Lower leg skin (tissue), 4 donors: ENCODE measurements at regions not wholly inside any gene's neighbourhood (a gene's known extent, or its start where the extent isn't known, plus 50 kb on each side); places are given as distances from the start of the nearest gene placed in this dataset.

Source experiments
- DNase-seq, 2 donors: peaks; one replicate each; pipeline ENCODE4 v3.0.0-alpha.2; 2019; ENCODE audit warnings: low spot score in 2 of 2
- H3K4me3 ChIP-seq: fragments of 200-600 bp; sonication (generic); 2 replicates; pipeline ENCODE4 v1.5.1; 2017; ENCODE audit warnings: mild to moderate bottlenecking, low read depth; ENCODE audit not compliant: poor library complexity, severe bottlenecking
- POLR2A ChIP-seq, 2 donors: fragments of 450-650 bp; IDR thresholded peaks; one replicate each; pipeline ENCODE4 v1.6.1; 2016 to 2017; ENCODE audit warnings: antibody characterized with exemption in 2 of 2, mild to moderate bottlenecking in 1 of 2, moderate library complexity in 1 of 2
- WGBS, 2 donors: methylation state at CpG; one replicate each; pipeline ENCODE4 v1.1.5; 2018; 5-methylcytosine and 5-hydroxymethylcytosine counted together
- intact Hi-C: fragments of 100-400 bp; cut with DNase I; formaldehyde crosslinking; loops from one replicate; pipeline ENCODE4 v1.15.0; 2023; ENCODE audit warnings: low total_unique reads
- TF ChIP-seq, protein P1 (sequence below), 3 donors: fragments of 450-650 bp; IDR thresholded peaks; one replicate each; pipeline ENCODE4 v1.5.1; 2016; ENCODE audit warnings: antibody characterized with exemption in 3 of 3, mild to moderate bottlenecking in 3 of 3, moderate library complexity in 2 of 3

DNA sequence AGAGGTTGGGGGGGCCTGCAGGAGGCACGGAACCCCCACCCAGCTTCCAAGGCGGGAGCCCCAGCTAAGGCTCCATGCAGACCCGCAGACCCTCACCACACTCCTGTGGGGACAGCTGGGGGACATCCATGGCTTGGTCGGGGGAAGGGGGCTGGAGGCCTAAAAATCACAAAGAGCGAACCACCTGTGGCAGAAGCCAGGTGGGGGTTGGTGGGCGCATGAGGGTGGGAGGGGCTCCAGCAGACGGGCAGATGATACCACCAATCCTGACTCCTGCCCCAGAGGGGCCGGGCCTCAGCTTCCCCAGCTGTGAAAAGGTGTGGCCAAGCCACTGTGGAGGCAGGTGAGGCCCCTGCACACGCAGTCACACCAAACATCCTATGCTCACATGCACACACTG is 111.6 kb downstream of the FAM53A start:
- TF ChIP-seq, protein P1, sequence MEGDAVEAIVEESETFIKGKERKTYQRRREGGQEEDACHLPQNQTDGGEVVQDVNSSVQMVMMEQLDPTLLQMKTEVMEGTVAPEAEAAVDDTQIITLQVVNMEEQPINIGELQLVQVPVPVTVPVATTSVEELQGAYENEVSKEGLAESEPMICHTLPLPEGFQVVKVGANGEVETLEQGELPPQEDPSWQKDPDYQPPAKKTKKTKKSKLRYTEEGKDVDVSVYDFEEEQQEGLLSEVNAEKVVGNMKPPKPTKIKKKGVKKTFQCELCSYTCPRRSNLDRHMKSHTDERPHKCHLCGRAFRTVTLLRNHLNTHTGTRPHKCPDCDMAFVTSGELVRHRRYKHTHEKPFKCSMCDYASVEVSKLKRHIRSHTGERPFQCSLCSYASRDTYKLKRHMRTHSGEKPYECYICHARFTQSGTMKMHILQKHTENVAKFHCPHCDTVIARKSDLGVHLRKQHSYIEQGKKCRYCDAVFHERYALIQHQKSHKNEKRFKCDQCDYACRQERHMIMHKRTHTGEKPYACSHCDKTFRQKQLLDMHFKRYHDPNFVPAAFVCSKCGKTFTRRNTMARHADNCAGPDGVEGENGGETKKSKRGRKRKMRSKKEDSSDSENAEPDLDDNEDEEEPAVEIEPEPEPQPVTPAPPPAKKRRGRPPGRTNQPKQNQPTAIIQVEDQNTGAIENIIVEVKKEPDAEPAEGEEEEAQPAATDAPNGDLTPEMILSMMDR (IDR thresholded peaks at IDR 0.05) = no peak
- no peak for TF ChIP-seq POLR2A (IDR thresholded peaks at IDR 0.05)
- intact Hi-C loops = no loop called here
- WGBS, 2 donors = 68 to 76% methylated on average over 9 of the region's 9 CpGs
- H3K4me3 ChIP-seq = no peak overlapping the region
- DNase-seq = no peak

DNA sequence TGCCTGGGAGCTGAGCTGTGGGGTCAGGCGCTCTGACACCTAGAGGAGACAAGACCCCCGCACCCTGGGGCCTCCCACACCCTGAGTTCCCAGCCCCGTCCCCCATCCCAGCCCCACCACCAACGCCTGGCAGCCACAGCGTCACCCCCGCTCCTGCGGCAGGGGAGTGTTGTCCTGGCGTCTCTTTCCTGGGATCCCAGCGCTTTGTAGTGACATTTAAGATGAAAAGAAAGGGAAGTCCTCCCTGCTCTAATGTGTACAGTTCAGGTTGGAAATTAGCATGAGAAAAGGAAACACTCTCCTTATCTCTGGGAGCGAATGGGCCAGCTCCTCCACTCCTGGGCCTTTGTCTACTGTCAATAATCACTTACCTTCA is 112.1 kb downstream of the FAM53A start:
- TF ChIP-seq, protein P1 (IDR thresholded peaks at IDR 0.05) = no peak
- no peak for TF ChIP-seq POLR2A (IDR thresholded peaks at IDR 0.05)
- WGBS, 2 donors = 73 to 81% methylated on average over 10 of the region's 10 CpGs
- DNase-seq = no peak
- intact Hi-C loops = no loop called here
- no peak overlapping the region for H3K4me3 ChIP-seq

DNA sequence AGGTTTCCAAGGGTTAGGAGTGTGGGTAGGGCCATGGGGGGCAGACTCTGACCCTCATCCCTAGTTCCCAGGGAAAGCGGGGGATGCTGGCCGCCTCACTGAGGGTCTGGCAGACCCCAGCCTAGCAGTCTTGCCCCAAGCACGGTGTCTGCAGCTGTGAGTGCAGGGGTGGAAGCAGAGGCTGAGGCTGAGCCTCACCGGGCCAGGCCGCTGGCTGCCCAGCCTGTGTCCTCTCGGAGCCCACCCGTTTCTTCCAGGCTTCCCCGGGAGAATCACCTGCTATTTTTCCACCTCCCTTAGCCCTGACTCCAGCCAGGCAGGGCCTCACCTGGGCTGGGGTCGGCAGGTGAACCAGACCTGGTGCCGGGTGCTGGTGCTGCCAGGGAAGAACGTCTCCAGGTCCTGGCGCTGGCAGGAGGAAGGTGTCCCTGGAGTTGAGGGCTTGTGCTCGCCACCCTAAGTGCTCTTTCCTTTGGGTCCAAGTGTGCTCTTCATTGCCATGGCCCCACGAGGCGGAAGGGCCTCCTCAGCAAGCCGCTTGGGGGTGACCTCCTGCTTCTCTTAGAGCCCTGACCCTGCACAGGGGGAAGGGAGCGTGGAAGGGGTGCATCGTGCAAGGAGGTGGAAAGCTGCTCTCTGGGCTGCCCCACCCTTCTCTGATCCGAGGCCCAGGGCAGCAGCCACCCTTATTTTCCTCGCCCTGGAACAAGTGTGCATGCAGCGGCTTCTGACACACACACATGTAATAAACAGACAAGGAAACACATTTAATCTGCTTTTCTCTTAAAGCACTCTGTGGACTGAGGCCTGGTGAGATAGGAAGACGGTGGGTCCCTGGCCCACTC is 112.7 kb downstream of the FAM53A start:
- intact Hi-C loops = no loop called here
- DNase-seq = no peak

GRCh38 chr4:1570291-1571164 is 113.6 kb downstream of the FAM53A start:
- 70 to 73% methylated on average over 20 to 25 of the region's 25 CpGs for WGBS, 2 donors
- peak in 1 of 2 donors; percentile 78 for DNase-seq
- intact Hi-C loops = no loop called here
- no peak overlapping the region for H3K4me3 ChIP-seq
- TF ChIP-seq POLR2A (IDR thresholded peaks at IDR 0.05) = no peak
- TF ChIP-seq, protein P1 (IDR thresholded peaks at IDR 0.05) = no peak

More for the DNA sequence above, 112.7 kb downstream of the FAM53A start:
- TF ChIP-seq, protein P1 (IDR thresholded peaks at IDR 0.05) = no peak
- no peak for TF ChIP-seq POLR2A (IDR thresholded peaks at IDR 0.05)
- no peak overlapping the region for H3K4me3 ChIP-seq
- WGBS, 2 donors = 75% methylated on average over 20 to 22 of the region's 22 CpGs

GRCh38 chr4:1569461-1570151 is 114.5 kb downstream of the FAM53A start:
- 65 to 69% methylated on average over 19 to 20 of the region's 20 CpGs for WGBS, 2 donors
- DNase-seq = peak in 1 of 2 donors; percentile 79
- intact Hi-C loops = loop anchor here (5.0 kb wide), 1 partner anchor 1813 kb away; no protein-coding TSS in a partner anchor
- no peak overlapping the region for H3K4me3 ChIP-seq
- TF ChIP-seq, protein P1 (IDR thresholded peaks at IDR 0.05) = no peak
